SH-SY5Y (cell line): ENCODE measurements at regions not wholly inside any gene's neighbourhood (a gene's known extent, or its start where the extent isn't known, plus 50 kb on each side); places are given as distances from the start of the nearest gene placed in this dataset.

Source experiments
- GATA2 ChIP-seq: IDR thresholded peaks from 2 replicates; pipeline ENCODE4 v1.6.1; 2011; ENCODE audit warnings: mild to moderate bottlenecking, low read depth, low read length
- GATA3 ChIP-seq: IDR thresholded peaks from 2 replicates; pipeline ENCODE4 v1.6.1; 2011; ENCODE audit warnings: low read depth, mild to moderate bottlenecking, low read length, moderate library complexity

- TF ChIP-seq GATA2 (no peak), GATA3 (no peak)
Observed at GRCh38 chr1:185601189-185601588, 133.0 kb upstream of the HMCN1 start.
